Stimulated activated CD8-positive, alpha-beta memory T cell treated with anti-CD3 and anti-CD28 coated beads, Interleukin-15, amount 100 ng/mL, for 4 hours (primary cell): ENCODE measurements at regions not wholly inside any gene's neighbourhood (a gene's known extent, or its start where the extent isn't known, plus 50 kb on each side); places are given as distances from the start of the nearest gene placed in this dataset.
A peak's percentile ranks its signal among the peaks of the same experiment; 100 is the strongest.

Experiments
- DNase-seq, 2 donors: peaks; one replicate each; pipeline ENCODE4 v3.0.0-alpha.2; 2020; ENCODE audit warnings: low read depth in 2 of 2

GRCh38 chr6:90435207-90435899 lies 138.7 kb upstream of the BACH2 start:
- DNase-seq, result no peak

GRCh38 chr6:90434094-90434493 lies 137.5 kb upstream of the BACH2 start:
- DNase-seq, result no peak

- no peak for DNase-seq
These were observed 136.3 kb upstream of the BACH2 start for GRCh38 chr6:90432937-90433336.

- no peak for DNase-seq
These were observed 135.6 kb upstream of the BACH2 start for GRCh38 chr6:90432041-90432775.

GRCh38 chr6:90431576-90431975 lies 134.9 kb upstream of the BACH2 start:
- no peak for DNase-seq

GRCh38 chr6:90429713-90430112 lies 133.1 kb upstream of the BACH2 start:
- no peak for DNase-seq

- no peak for DNase-seq
These were observed 131.9 kb upstream of the BACH2 start for GRCh38 chr6:90428514-90428913.

GRCh38 chr6:90425161-90425641 lies 128.6 kb upstream of the BACH2 start:
- DNase-seq, result no peak

- DNase-seq, result no peak
These were observed 127.9 kb upstream of the BACH2 start for GRCh38 chr6:90424580-90424979.

- no peak for DNase-seq
These were observed 125.0 kb upstream of the BACH2 start for GRCh38 chr6:90421666-90422065.

- no peak for DNase-seq
These were observed 123.9 kb upstream of the BACH2 start for GRCh38 chr6:90420500-90420899.

GRCh38 chr6:90417385-90417784 lies 120.7 kb upstream of the BACH2 start:
- DNase-seq, result no peak

- no peak for DNase-seq
These were observed 119.7 kb upstream of the BACH2 start for GRCh38 chr6:90416322-90416721.

- no peak for DNase-seq
These were observed 118.5 kb upstream of the BACH2 start for GRCh38 chr6:90415178-90415577.

- no peak for DNase-seq
These were observed 117.7 kb upstream of the BACH2 start for GRCh38 chr6:90414352-90414751.

GRCh38 chr6:90413867-90414266 lies 117.2 kb upstream of the BACH2 start:
- peak; percentile 56 to 82 for DNase-seq

GRCh38 chr6:90413396-90413795 lies 116.8 kb upstream of the BACH2 start:
- DNase-seq, result no peak

- no peak for DNase-seq
These were observed 116.1 kb upstream of the BACH2 start for GRCh38 chr6:90412538-90413369.

GRCh38 chr6:90411292-90411781 lies 114.7 kb upstream of the BACH2 start:
- peak in 1 of 2 donors; percentile 44 for DNase-seq

- no peak for DNase-seq
These were observed 113.1 kb upstream of the BACH2 start for GRCh38 chr6:90409700-90410099.

GRCh38 chr6:90406957-90407356 lies 110.3 kb upstream of the BACH2 start:
- no peak for DNase-seq

- DNase-seq, result no peak
These were observed 109.6 kb upstream of the BACH2 start for GRCh38 chr6:90406142-90406794.
